ENCODE measurements at regions not wholly inside any gene's neighbourhood (a gene's known extent, or its start where the extent isn't known, plus 50 kb on each side); places are given as distances from the start of the nearest gene placed in this dataset.

DNA sequence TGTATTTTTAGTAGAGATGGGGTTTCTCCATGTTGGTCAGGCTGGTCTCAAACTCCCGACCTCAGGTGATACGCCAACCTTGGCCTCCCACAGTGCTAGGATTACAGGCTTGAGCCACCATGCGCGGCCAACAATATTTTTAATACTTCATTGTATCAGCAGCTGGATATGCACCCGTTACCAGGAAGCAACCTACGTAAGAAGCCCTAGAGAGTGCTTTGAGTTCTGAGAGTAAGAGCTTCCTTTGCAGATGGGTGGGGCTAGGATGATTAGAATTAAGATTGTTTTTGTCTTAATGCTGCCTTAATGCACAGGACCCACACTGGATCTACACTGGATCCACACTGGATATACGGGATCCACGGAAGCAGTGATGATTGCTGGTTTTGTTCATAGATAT lies 123.9 kb upstream of the ABCA1 start:
- TF ChIP-seq, protein P1, sequence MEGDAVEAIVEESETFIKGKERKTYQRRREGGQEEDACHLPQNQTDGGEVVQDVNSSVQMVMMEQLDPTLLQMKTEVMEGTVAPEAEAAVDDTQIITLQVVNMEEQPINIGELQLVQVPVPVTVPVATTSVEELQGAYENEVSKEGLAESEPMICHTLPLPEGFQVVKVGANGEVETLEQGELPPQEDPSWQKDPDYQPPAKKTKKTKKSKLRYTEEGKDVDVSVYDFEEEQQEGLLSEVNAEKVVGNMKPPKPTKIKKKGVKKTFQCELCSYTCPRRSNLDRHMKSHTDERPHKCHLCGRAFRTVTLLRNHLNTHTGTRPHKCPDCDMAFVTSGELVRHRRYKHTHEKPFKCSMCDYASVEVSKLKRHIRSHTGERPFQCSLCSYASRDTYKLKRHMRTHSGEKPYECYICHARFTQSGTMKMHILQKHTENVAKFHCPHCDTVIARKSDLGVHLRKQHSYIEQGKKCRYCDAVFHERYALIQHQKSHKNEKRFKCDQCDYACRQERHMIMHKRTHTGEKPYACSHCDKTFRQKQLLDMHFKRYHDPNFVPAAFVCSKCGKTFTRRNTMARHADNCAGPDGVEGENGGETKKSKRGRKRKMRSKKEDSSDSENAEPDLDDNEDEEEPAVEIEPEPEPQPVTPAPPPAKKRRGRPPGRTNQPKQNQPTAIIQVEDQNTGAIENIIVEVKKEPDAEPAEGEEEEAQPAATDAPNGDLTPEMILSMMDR (IDR thresholded peaks at IDR 0.05) = no peak
- TF ChIP-seq POLR2AphosphoS5 (IDR thresholded peaks at IDR 0.05) (no peak), POLR2A (IDR thresholded peaks at IDR 0.05) (no peak)
